ENCODE measurements at regions not wholly inside any gene's neighbourhood (a gene's known extent, or its start where the extent isn't known, plus 50 kb on each side); places are given as distances from the start of the nearest gene placed in this dataset.
"Not testable (repeated sequence)": the region's sequence is repeated elsewhere in the genome, so short reads cannot be mapped to it uniquely, and the experiment has no call there.

DNA sequence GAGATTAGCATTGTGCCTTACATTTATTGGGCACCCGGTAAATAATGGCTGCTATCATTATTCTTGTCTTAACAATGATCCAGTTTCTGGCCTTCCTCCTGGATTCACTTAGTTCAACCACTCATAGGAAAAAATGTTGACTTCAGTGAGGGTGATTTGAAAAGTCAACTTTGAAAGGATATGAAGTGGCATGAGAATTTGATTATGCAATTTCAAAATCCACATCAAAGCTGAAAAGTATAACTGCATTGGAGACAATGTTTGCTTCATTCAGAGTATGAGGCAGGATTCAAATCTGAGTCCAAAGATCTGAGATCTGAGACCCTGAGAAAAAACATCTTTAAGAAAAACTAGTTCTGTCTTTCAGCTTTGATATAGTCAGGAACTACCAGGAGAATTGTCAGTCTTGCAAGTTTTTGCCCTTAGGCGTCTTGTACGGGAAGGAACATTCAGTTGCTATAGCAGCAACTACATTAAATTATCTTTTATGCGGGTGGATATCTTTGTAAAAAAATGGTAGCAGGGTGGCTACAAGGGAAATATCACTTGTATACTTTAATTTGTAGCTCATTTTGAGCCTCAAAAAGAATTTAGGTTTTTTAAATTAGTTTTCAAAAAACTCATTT is 587.5 kb upstream of the LCORL start:
- intact Hi-C loops (cut with DNase I): no loop called here
- WGBS, 4 donors: 81 to 83% (median 82%) methylated on average over 4 of the region's 4 CpGs
- Histone ChIP-seq H3K9me3 (no peaks in the 10 kb centered on the region), H3K36me3 (no peaks in the 10 kb centered on the region), H3K27ac (no peak overlapping the region), H3K4me1 (no peaks in the 10 kb centered on the region), H3K4me3 (no peak overlapping the region), H3K27me3 (peaks cover 0 to 6% (median 0%) of the 10 kb centered on the region in 9 donors)
- ATAC-seq: no peak
- TF ChIP-seq, protein P1, sequence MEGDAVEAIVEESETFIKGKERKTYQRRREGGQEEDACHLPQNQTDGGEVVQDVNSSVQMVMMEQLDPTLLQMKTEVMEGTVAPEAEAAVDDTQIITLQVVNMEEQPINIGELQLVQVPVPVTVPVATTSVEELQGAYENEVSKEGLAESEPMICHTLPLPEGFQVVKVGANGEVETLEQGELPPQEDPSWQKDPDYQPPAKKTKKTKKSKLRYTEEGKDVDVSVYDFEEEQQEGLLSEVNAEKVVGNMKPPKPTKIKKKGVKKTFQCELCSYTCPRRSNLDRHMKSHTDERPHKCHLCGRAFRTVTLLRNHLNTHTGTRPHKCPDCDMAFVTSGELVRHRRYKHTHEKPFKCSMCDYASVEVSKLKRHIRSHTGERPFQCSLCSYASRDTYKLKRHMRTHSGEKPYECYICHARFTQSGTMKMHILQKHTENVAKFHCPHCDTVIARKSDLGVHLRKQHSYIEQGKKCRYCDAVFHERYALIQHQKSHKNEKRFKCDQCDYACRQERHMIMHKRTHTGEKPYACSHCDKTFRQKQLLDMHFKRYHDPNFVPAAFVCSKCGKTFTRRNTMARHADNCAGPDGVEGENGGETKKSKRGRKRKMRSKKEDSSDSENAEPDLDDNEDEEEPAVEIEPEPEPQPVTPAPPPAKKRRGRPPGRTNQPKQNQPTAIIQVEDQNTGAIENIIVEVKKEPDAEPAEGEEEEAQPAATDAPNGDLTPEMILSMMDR (IDR thresholded peaks at IDR 0.05): no peak
- TF ChIP-seq POLR2A (IDR thresholded peaks at IDR 0.05): no peak
- no peak for DNase-seq

DNA sequence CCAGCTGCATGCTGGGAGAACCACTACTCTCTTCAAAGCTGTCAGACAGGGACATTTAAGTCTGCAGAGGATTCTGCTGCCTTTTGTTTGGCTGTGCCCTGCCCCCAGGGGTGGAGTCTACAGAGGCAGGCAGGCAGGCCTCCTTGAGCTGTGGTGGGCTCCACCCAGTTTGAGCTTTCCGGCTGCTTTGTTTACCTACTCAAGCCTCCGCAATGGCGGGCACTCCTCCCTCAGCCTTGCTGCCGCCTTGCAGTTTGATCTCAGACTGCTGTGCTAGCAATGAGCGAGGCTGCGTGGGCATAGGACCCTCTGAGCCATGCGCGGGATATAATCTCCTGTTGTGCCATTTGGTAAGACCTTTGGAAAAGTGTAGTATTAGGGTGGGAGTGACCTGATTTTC is 581.1 kb upstream of the LCORL start:
- not testable (repeated sequence) for ATAC-seq, DNase-seq

DNA sequence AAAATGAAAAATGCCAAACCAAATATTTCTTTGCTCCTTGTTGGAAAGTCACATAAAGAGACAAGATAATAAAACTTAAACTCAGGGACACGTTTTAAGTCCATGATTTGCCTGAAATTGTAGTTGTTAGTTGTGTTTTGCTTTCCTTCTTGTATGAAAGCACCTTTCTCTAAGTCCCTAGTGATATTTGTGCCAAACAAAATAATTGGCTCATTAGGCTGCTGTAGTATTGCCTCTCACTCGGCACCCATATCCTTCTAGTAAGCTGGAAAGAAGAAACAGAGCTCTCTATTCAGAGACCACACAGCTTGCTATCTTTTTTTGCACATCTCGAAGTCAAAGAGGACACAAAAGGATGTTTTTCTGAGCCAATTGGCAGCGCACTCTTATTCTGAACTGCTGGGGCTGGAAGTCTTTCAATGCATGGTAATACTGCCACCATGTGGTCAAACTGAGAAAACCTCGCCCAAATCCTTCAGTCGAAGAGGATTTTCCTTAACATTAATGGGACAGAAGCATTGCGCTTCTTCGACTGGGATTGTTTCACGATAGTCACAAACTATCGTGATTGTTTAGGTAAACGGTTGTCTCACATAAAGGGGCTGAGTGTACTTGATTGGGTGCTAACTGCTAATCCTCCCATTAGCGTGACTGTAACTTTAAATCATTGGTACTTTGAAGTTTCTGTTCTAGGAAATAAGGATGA is 571.9 kb upstream of the LCORL start:
- H3K27me3 ChIP-seq: peaks cover 0 to 4% (median 0%) of the 10 kb centered on the region in 9 donors
- intact Hi-C loops (cut with DNase I): loop anchor here (2.0 to 10.0 kb wide), 8 partner anchors 229 to 1049 kb away; no protein-coding TSS in a partner anchor
- WGBS, 4 donors: 4 to 6% (median 5%) methylated on average over 12 of the region's 12 CpGs
- peaks cover 0 to 8% (median 0%) of the 10 kb centered on the region in 12 donors for H3K4me1 ChIP-seq
- ATAC-seq: peak in 3 of 4 donors; percentile 50 to 73 (median 61)
- TF ChIP-seq, protein P1 (IDR thresholded peaks at IDR 0.05): peak; percentile 66 to 88 (median 82)
- no peak for TF ChIP-seq POLR2A (IDR thresholded peaks at IDR 0.05)
- H3K36me3 ChIP-seq: no peaks in the 10 kb centered on the region
- no peaks in the 10 kb centered on the region for H3K9me3 ChIP-seq
- no peak overlapping the region for H3K4me3 ChIP-seq
- no peak overlapping the region for H3K27ac ChIP-seq
- DNase-seq: peak in 2 of 5 donors; percentile 32 to 40

More for the DNA sequence above, 581.1 kb upstream of the LCORL start:
- H3K4me1 ChIP-seq; H3K4me3 ChIP-seq; H3K9me3 ChIP-seq; H3K36me3 ChIP-seq; H3K27me3 ChIP-seq; intact Hi-C loops (cut with DNase I); H3K27ac ChIP-seq: not testable (repeated sequence)
- WGBS, 4 donors: 94% methylated on average over 8 of the region's 8 CpGs

DNA sequence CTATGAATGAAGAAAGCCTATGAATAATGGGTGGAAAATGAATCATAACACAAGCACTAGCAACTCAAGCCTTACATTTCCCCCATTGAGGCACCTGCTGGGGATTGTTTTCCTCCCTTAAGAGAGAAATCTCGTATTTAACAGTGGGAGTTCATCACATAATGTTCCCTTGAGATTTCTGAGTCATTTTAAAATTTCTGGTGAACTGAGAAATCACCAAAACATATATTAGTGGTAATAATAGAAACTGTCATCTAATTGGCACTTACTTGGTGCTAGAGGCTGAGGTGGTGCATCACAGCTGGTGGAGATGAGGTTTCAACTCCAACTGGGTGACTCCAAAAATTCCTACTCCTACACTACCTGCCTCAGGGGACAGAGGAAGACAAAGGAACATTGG is 561.3 kb upstream of the LCORL start:
- Histone ChIP-seq H3K36me3 (no peaks in the 10 kb centered on the region), H3K27me3 (peaks cover 0 to 21% (median 0%) of the 10 kb centered on the region in 9 donors), H3K9me3 (no peaks in the 10 kb centered on the region), H3K27ac (no peak overlapping the region), H3K4me3 (no peak overlapping the region), H3K4me1 (no peaks in the 10 kb centered on the region)
- ATAC-seq: no peak
- WGBS, 4 donors: 19 to 28% (median 24%) methylated on average over 1 of the region's 1 CpG
- TF ChIP-seq, protein P1 (IDR thresholded peaks at IDR 0.05): no peak
- no peak for TF ChIP-seq POLR2A (IDR thresholded peaks at IDR 0.05)
- intact Hi-C loops (cut with DNase I): loop anchor here in 1 of 10 donors (10.0 kb wide), 1 partner anchor 948 kb away; no protein-coding TSS in a partner anchor
- DNase-seq: no peak

Data from heart left ventricle (tissue), 16 donors.